ENCODE measurements at regions not wholly inside any gene's neighbourhood (a gene's known extent, or its start where the extent isn't known, plus 50 kb on each side); places are given as distances from the start of the nearest gene placed in this dataset.

DNA sequence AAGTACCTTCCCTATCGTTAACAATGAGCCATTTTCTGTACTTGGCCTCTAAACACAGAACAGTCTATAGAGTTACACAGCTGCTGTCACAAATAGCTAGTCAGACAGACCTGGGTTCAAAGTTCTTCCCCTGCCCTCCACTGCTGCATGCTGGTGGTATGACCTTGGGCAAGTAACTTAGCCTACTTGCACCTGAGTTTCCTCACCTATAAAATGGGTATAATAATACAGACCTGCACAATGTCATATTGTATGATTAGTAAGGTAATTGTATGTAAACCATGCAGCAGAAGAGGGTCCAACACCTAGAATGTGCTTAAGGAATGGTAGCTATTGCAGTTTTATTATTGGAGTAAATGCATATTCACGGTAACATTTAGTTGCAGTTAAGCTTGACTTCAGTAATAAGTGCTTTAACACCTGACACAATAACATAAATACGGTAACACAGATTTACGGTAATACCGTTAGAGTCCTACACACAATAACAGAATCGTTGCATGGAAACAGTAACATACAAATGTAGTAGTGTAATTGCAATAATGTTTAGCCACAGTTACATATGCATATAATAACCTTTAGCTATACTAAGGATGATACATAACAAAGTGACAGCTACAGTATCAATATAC lies 193.3 kb upstream of the CSF3R start:
- peaks cover 24% of the 10 kb centered on the region for H3K27me3 Mint-ChIP-seq
- no peak overlapping the region for H3K27ac Mint-ChIP-seq
- no peaks in the 10 kb centered on the region for H3K36me3 Mint-ChIP-seq (ENCODE audit: low read depth)
- DNase-seq, result no peak
- no peaks in the 10 kb centered on the region for H3K9me3 Mint-ChIP-seq
- no peaks in the 10 kb centered on the region for H3K4me1 Mint-ChIP-seq (ENCODE audit: low read depth)
- H3K4me3 Mint-ChIP-seq, result no peak overlapping the region

DNA sequence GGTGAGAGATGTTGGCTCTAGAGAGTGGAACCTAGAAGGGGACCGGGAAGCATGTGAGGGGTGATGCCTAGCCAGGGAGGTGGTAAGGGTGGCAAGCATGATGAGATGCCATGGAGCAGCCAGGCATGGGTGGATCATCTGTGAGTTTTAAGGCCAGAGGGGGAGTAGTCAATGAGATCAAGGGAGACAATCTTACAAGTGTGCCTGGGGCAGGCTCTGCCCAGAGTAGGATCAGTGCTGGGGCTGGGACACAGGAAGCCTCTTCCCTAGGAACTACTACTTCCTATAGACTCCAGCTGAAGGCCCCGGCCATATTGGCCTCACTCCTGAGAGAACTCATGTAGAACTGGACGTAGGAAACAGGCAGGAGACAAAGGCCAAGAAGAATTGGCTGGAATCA lies 192.4 kb upstream of the CSF3R start:
- H3K4me1 Mint-ChIP-seq (ENCODE audit: low read depth), result no peaks in the 10 kb centered on the region
- peaks cover 25% of the 10 kb centered on the region for H3K27me3 Mint-ChIP-seq
- no peaks in the 10 kb centered on the region for H3K36me3 Mint-ChIP-seq (ENCODE audit: low read depth)
- no peak for DNase-seq
- no peak overlapping the region for H3K4me3 Mint-ChIP-seq
- H3K27ac Mint-ChIP-seq, result no peak overlapping the region
- no peaks in the 10 kb centered on the region for H3K9me3 Mint-ChIP-seq

DNA sequence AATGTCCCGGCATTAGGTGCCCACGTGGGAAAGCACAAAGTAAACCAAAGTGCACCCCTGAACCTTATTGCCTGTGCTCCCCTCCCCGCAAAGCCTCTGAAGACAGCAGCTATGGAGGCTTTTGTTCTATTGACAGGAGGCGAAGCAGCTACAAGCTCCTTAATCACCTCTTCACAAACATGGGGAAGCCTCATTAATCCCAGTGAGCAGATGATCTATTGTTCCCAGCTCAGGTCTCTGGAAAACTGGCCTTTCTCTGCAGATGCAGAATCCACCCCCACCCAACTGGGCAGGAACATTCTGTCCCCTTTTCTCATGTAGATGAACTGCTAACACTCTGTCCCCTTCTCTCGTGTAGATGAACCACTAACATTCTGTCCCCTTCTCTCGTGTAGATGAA lies 190.5 kb upstream of the CSF3R start:
- Mint-ChIP-seq H3K27me3 (peaks cover 27% of the 10 kb centered on the region), H3K9me3 (no peaks in the 10 kb centered on the region)

DNA sequence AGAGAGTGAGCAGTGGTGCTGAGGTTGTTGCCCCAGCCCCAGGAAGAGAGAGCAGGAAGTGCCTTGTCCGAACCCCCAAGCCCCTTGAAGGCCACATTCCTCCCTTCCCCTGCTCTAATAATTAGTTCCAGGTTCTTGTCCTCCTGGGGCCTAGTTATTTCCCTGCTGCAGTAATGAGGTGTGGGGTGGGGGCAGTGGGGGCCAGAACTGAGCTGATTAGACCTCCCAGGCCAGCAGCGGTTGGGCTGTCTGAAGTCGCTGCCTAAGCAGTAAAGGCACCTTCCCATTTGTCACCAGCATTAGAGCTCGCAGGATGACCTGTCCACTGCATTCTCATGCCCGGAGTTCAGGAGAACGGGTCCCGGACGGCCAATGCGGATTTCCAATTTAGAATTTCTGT lies 186.5 kb upstream of the CSF3R start:
- no peaks in the 10 kb centered on the region for H3K9me3 Mint-ChIP-seq
- H3K4me1 Mint-ChIP-seq (ENCODE audit: low read depth), result no peaks in the 10 kb centered on the region
- no peak overlapping the region for H3K4me3 Mint-ChIP-seq
- peaks cover 26% of the 10 kb centered on the region for H3K27me3 Mint-ChIP-seq
- no peaks in the 10 kb centered on the region for H3K36me3 Mint-ChIP-seq (ENCODE audit: low read depth)
- DNase-seq, result no peak
- no peak overlapping the region for H3K27ac Mint-ChIP-seq

More for the DNA sequence above, 190.5 kb upstream of the CSF3R start:
- no peak overlapping the region for H3K27ac Mint-ChIP-seq
- H3K36me3 Mint-ChIP-seq (ENCODE audit: low read depth), result no peaks in the 10 kb centered on the region
- no peak overlapping the region for H3K4me3 Mint-ChIP-seq
- no peak for DNase-seq
- H3K4me1 Mint-ChIP-seq (ENCODE audit: low read depth), result no peaks in the 10 kb centered on the region

DNA sequence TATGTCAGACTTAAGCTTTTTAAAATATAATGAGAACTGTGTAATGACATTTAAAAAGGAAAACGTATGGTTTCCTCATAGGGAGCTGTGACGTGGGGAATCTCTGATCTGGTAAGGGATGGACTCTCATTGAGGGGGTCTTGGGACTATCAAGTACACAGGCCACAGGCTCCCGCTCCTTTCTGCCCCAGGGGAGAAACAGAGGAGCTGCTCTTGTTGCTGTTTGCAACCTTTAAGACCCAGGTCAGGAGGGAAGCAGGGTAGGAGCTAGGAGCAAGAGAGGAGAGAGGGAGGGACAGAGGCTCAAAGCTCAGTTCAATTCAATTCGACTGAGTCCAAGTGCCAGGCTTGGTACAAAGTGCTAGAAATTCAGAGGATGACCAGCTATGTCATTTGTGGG lies 185.1 kb upstream of the CSF3R start:
- DNase-seq, result no peak
- no peak overlapping the region for H3K4me3 Mint-ChIP-seq
- H3K36me3 Mint-ChIP-seq (ENCODE audit: low read depth), result no peaks in the 10 kb centered on the region
- no peaks in the 10 kb centered on the region for H3K4me1 Mint-ChIP-seq (ENCODE audit: low read depth)
- H3K9me3 Mint-ChIP-seq, result no peaks in the 10 kb centered on the region
- peaks cover 24% of the 10 kb centered on the region for H3K27me3 Mint-ChIP-seq
- no peak overlapping the region for H3K27ac Mint-ChIP-seq

DNA sequence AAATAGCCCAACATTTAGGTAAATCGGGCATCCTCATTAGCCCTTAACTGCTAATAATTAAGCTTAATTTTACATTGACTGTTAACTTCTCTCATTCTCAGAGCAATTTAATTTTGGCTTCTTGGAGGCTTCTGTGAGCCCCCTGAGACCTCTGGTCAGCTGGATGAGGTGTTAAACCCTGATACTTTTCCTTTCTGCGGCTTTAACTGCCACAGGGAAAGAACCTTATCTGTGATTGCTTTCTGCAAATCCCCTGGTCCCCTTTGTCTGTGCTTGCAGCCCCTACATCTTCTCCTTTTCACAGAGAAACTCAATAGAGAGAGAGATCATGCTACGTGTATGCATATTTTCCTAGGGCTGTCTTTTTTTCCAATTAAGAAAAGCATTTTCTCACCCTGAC lies 184.5 kb upstream of the CSF3R start:
- Mint-ChIP-seq H3K36me3 (ENCODE audit: low read depth) (no peaks in the 10 kb centered on the region), H3K27me3 (peaks cover 27% of the 10 kb centered on the region), H3K4me1 (ENCODE audit: low read depth) (no peaks in the 10 kb centered on the region), H3K4me3 (no peak overlapping the region), H3K27ac (no peak overlapping the region), H3K9me3 (no peaks in the 10 kb centered on the region)
- DNase-seq, result no peak

DNA sequence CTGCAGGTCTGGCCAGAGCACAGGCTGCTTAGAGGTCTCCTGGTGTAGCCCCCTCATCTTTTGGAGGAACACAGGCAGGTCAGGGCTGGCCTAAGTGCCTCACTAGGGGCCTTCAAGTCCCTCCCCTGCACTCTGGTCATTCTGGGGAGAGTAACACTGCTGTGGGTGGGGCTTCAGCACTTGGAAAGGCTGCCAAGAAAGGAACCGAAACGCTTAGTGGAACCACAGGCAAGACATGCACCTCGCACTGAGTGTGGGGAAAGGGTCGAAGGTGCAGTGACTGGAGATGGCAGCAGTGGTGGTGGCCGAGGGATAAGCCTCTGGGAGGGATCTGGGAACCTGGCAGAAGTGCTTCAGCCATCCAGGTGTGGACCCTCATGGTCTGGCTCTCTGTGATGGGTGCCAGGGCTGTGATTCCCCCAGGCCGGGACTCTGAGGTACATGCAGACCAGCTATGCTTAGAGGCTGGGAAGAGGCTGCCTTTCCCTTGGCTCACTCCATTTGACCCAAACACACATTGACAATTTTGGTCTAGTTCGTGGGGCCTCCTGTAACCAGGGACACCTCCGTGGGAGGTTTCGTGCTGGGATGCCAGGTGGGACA lies 182.9 kb upstream of the CSF3R start:
- Mint-ChIP-seq H3K27ac (no peak overlapping the region), H3K9me3 (no peaks in the 10 kb centered on the region), H3K27me3 (peaks cover 30% of the 10 kb centered on the region), H3K36me3 (ENCODE audit: low read depth) (no peaks in the 10 kb centered on the region), H3K4me3 (no peak overlapping the region), H3K4me1 (ENCODE audit: low read depth) (no peaks in the 10 kb centered on the region)
- no peak for DNase-seq

DNA sequence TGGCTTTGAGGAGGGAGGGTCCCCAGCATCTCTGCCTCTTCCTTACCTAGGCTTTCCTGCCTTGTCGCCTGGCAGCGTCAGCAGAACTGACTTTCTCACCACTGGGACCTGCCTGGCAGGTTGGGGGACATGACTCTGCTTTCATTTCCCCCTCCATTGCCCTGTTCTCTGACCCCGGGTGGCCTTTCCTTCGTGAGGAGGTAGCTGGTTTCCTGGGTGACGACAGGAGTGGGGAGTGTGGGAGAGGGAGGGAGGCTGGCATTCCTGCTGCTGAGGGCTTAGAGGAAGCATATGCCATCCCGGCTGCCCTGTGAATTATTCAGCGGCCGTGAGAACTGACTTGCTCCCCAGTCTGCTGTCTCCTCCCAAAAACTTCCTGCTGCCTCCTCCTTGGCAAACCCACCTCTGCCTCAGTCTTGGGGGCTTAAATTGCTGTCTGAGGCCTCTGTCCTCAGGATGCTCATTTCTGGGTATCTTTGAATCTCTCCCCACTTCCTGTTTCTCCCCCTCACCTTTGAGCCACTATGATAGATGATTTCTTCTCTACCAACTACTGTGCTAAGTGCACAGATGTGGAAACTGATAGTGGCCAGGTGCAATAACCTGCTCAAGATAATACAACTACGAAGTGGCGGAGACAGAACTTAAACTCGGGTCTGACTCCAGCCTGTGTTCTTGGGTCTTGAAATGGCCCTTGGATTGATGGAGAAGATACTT lies 182.0 kb upstream of the CSF3R start:
- Mint-ChIP-seq H3K9me3 (no peaks in the 10 kb centered on the region), H3K27ac (no peak overlapping the region), H3K27me3 (peaks cover 29% of the 10 kb centered on the region), H3K4me1 (ENCODE audit: low read depth) (no peaks in the 10 kb centered on the region), H3K36me3 (ENCODE audit: low read depth) (no peaks in the 10 kb centered on the region), H3K4me3 (no peak overlapping the region)
- no peak for DNase-seq

DNA sequence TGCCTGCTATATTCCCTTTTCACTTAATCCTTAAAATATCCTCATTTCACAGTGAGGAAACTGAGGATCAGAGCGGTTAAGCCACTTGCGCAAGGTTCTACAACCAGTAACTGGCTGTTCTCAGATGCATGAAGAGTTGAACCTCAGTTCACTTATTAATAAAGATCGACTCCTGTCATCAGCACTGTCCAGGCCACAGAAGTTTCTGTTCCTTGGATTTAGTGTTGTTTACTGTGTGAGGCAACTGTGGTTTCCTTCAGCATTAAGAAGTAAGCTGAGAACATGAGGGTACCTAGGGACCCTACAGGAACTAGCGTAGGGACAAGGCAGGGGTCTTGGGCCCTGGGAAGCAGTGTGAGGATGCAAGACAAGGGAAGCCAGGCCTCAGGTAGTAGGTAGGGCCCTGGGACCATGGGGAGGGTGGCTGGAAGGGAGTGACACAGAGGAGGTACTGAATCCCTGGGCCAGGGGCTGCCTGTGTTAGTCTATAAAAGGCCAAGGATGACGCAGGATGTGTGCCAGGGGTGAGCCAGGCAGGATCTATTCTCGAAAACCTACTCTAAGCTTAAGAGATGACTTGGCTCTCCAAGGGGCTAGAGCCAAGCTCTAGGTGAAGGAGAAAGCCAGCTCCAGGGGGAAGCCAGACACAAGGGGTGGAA lies 181.2 kb upstream of the CSF3R start:
- Mint-ChIP-seq H3K27me3 (peaks cover 34% of the 10 kb centered on the region), H3K4me1 (ENCODE audit: low read depth) (no peaks in the 10 kb centered on the region), H3K9me3 (no peaks in the 10 kb centered on the region), H3K36me3 (ENCODE audit: low read depth) (no peaks in the 10 kb centered on the region), H3K4me3 (no peak overlapping the region), H3K27ac (no peak overlapping the region)
- no peak for DNase-seq

DNA sequence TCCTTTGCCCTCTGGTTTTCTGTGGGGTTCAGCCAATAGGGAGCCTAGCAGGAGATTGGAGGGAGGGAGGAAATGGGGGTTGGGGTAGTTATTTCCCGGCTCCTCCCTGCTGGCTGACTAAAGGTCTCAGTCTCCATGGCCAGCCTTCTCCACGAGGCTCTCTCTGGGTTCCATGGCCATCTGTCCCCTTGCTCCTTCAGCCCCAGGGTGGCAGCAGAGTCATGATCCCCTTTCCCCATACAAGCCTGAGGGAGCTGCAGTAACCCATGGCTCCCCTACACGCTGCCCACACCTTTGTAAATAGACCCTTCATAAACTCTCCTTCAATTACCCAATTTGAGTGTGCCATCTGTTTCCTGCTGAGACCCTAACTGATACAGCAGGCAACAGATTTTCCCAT lies 176.1 kb upstream of the CSF3R start:
- Mint-ChIP-seq H3K9me3 (no peaks in the 10 kb centered on the region), H3K27me3 (peaks cover 30% of the 10 kb centered on the region), H3K27ac (no peak overlapping the region), H3K4me1 (ENCODE audit: low read depth) (no peaks in the 10 kb centered on the region), H3K36me3 (ENCODE audit: low read depth) (no peaks in the 10 kb centered on the region), H3K4me3 (no peak overlapping the region)
- DNase-seq, result no peak

DNA sequence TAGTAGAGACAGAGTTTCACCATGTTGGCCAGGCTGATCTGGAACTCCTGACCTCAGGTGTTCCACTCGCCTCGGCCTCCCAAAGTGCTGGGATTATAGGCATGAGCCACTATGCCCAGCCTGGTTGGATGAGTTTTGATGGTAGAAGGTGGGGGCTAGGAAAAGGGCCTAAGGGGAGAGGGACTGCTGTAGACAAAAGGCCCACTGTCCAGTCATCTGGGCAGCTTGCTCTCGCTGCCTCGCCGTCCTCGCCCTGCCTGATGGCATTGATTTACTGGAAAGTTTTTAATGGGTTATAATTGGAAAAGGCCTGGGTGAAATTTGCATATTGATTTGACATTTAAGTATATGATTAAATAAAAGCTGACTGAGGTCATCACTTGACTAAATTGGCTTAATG lies 175.1 kb upstream of the CSF3R start:
- Mint-ChIP-seq H3K27me3 (peaks cover 34% of the 10 kb centered on the region), H3K4me3 (no peak overlapping the region), H3K27ac (no peak overlapping the region), H3K4me1 (ENCODE audit: low read depth) (no peaks in the 10 kb centered on the region), H3K36me3 (ENCODE audit: low read depth) (no peaks in the 10 kb centered on the region), H3K9me3 (no peaks in the 10 kb centered on the region)
- no peak for DNase-seq

DNA sequence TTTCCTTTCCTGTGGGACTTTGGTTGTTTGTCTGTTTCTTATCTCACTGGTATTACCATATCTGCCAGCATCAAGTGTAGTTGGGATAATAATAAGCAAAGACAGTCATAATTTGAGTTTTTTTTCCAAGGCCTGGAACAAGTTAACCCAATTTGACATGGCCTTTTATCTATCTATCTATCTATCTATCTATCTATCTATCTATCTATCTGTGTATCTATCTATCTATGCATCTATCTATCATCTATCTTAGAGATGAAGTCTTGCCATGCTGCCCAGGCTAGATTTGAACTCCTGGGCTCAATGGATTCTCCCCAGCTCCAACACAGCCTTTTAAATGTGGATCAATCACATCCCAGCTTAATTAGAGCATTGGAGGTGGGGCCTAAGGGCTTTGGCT lies 174.1 kb upstream of the CSF3R start:
- H3K4me1 Mint-ChIP-seq (ENCODE audit: low read depth), result no peaks in the 10 kb centered on the region
- DNase-seq, result no peak
- H3K36me3 Mint-ChIP-seq (ENCODE audit: low read depth), result no peaks in the 10 kb centered on the region
- H3K9me3 Mint-ChIP-seq, result no peaks in the 10 kb centered on the region
- peaks cover 40% of the 10 kb centered on the region for H3K27me3 Mint-ChIP-seq
- H3K4me3 Mint-ChIP-seq, result no peak overlapping the region
- H3K27ac Mint-ChIP-seq, result no peak overlapping the region

DNA sequence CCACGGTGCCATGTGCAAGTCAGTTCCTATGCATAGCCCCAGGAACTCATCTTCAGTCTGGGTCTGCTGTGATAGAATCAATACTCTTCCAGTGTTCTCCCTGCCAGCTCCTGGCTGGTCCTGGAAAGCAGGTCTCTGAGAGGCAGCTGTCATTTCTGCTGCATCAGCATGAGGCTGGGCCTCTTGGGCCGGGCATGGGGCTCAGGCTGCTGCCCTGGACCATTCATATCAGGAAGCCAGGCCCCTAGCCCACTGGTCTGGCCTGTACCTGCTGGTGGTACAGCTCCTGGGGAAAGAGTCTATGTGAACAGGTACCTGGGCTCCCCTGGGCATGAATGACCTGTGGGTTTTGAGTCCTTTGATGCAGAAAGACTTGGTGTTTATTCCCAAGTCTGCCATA lies 173.6 kb upstream of the CSF3R start:
- Mint-ChIP-seq H3K27ac (no peak overlapping the region), H3K4me1 (ENCODE audit: low read depth) (no peaks in the 10 kb centered on the region), H3K36me3 (ENCODE audit: low read depth) (no peaks in the 10 kb centered on the region), H3K27me3 (peaks cover 43% of the 10 kb centered on the region), H3K9me3 (no peaks in the 10 kb centered on the region), H3K4me3 (no peak overlapping the region)
- no peak for DNase-seq

DNA sequence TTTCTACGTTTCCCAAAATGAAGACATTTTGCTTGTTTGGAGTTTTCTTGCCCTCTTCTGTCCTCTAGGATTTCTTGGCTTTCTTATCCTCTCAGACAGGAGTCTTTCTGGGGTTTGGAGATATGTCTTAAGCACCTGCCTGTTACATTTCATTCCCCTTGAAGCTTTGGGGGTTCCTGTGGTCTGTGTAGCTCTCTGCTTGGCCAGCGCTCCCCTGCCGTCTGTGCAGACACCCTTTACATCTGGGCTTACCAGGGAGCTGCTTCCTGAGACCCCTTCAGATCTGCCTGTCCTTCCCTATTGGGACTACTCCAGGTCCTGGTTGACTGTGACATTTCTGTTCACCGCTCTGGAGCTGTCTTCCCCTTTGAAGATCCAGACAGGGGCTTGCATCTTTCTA lies 171.9 kb upstream of the CSF3R start:
- Mint-ChIP-seq H3K36me3 (ENCODE audit: low read depth) (no peaks in the 10 kb centered on the region), H3K4me1 (ENCODE audit: low read depth) (no peaks in the 10 kb centered on the region), H3K27ac (no peak overlapping the region), H3K4me3 (no peak overlapping the region), H3K9me3 (no peaks in the 10 kb centered on the region), H3K27me3 (peaks cover 50% of the 10 kb centered on the region)
- no peak for DNase-seq

DNA sequence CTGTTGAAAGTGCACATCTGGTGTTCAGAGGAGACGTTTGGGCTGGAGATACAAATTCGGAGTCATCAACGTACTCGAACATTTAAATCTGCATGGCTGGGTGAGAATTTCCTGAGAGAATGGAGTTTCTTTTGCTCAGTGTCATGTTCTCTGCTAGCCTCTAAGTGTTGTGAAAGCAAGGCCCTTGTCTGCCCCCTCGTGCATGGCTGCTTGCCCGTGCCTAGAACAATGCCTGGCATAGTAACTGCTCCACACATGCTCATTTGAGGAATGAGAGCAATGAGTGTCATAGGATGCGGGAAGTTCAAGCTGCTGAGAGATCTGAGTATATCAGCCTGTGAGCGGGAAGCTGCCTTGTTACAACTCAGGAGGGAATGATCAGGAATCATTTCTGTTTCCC lies 171.1 kb upstream of the CSF3R start:
- H3K27me3 Mint-ChIP-seq, result peaks cover 46% of the 10 kb centered on the region

More for the DNA sequence above, 171.1 kb upstream of the CSF3R start:
- no peak for DNase-seq
- Mint-ChIP-seq H3K4me3 (no peak overlapping the region), H3K27ac (no peak overlapping the region), H3K9me3 (no peaks in the 10 kb centered on the region), H3K4me1 (ENCODE audit: low read depth) (no peaks in the 10 kb centered on the region), H3K36me3 (ENCODE audit: low read depth) (no peaks in the 10 kb centered on the region)

Data from activated T-cell treated with anti-CD3 and anti-CD28 coated beads, Interleukin-2, amount 50 U/mL, for 24 hours (primary cell).